M059J (cell line): ENCODE measurements at regions not wholly inside any gene's neighbourhood (a gene's known extent, or its start where the extent isn't known, plus 50 kb on each side); places are given as distances from the start of the nearest gene placed in this dataset.

ENCODE experiments used
- DNase-seq: peaks from one replicate; pipeline ENCODE4 v3.0.0-alpha.2; 2012; ENCODE audit warnings: low read depth

GRCh38 chr4:36812149-36812548 lies 432.4 kb upstream of the NWD2 start:
- no peak for DNase-seq

GRCh38 chr4:36815536-36815935 lies 429.0 kb upstream of the NWD2 start:
- no peak for DNase-seq

- peak; percentile 5 for DNase-seq
Measured at GRCh38 chr4:36823199-36823967, 421.2 kb upstream of the NWD2 start.

DNA sequence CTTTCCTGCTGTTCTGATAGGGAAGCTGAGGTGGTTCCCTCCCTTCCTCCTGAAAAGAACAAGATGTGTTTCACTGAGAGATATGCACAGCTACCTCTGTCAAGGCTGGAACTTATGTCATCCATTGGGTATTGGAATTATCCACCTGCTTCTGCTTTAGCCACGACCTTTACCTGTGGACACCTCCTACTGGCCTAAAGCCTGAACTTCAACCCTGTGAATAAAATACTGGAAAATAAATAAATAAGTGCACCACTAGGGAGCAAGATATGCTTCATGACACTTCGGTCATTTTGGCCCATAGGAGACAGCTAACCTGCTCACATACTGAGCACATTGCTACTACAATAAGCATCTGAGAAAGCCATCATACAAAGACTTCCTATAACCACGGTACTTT lies 419.9 kb upstream of the NWD2 start:
- DNase-seq = no peak

- no peak for DNase-seq
Measured at GRCh38 chr4:36835246-36835645, 409.3 kb upstream of the NWD2 start.

GRCh38 chr4:36841583-36842326 lies 402.8 kb upstream of the NWD2 start:
- DNase-seq = peak; percentile 22

DNA sequence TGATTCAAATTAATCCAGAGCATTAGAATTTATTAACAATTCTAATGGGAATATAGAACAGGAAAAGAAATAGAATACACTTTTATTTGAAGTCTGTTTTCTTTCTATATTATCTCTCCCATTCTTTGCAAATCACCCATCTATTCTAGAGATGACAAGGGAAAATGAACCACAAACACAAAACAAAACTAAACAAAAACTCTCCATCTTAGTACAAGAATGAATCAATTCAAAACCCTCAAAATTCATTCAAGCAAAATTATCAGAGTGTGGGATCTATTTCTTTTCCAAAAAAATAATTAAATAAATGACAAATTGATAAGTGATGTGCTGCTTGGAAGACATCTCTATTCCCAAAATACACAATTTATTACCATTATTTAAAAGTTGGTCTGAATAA lies 400.1 kb upstream of the NWD2 start:
- no peak for DNase-seq

DNA sequence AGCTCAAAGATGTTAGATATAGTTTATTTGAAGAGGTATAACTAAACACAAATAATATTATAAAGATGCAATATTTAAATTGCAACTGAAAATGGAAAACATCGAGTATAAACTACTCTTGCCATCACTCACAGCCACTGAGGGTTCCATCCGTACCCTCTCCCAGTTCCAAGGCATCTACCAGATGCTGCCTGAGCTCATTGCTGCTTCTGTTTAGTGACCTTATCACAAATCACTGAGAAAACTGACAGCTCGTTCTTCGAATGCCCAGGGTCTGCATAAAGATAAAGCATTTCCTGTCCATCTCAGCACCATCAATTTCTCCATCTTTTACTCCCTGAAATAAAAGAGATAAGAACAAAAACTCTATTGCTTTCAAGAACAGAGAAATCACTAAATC lies 391.7 kb upstream of the NWD2 start:
- no peak for DNase-seq

- DNase-seq = no peak
Measured at GRCh38 chr4:36854554-36854953, 390.0 kb upstream of the NWD2 start.

DNA sequence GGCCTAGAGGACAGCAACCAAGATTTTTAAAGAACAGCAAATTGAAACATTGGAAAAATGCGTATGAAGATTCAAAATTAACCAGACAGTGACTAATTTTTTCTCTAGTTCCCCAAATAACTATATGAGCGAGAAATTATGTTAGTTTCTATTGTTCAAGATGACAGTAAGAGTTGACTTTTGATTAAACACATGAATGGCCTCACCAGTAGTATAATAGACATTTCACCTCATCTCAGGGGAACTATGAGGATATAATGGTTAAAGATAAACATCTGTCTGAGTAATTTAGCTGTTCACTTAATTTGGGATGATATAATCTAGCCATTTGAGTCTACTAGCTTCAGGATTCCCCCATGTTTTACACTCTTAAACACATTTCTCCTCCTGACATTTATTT lies 380.9 kb upstream of the NWD2 start:
- DNase-seq = no peak

DNA sequence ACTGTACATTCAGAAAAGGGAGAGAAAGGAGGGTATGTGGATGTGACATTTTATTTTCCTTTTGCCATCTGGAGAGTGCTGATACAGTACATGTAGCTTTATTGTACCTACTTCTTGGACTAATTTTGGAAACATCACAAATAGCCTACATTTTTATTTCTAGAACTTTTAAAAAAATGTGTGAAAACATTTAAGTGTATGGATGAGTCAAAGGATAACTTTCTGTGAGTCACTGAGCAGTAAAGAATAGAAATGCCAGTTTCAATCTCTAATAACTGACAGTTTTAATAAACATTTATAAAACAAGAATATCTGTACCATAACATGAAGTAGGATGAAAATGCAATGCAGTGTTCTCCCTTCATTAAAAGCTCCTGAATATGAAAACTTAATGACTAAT lies 374.4 kb upstream of the NWD2 start:
- DNase-seq = no peak

GRCh38 chr4:36872679-36873078 lies 371.9 kb upstream of the NWD2 start:
- DNase-seq = no peak

GRCh38 chr4:36884151-36884550 lies 360.4 kb upstream of the NWD2 start:
- DNase-seq = no peak

DNA sequence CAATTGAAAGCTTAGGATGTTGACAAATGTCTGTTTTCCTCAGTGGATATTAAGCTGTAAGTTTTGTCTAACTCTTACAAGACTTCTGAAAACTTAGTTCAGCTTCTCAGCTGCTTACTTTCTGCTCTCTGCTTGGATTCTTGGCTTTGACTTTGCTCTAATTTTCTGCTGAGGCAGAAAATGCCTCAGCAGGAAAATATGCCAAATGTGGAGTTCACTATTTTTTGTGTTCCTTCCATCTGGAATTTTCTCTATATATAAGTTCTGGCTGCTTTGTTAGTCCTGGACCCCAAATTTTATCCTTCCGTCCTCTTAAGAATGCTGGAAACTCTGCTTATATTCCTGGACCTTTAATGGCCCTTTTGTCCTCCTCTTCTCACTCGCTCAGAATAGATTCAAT lies 352.6 kb upstream of the NWD2 start:
- DNase-seq = no peak

DNA sequence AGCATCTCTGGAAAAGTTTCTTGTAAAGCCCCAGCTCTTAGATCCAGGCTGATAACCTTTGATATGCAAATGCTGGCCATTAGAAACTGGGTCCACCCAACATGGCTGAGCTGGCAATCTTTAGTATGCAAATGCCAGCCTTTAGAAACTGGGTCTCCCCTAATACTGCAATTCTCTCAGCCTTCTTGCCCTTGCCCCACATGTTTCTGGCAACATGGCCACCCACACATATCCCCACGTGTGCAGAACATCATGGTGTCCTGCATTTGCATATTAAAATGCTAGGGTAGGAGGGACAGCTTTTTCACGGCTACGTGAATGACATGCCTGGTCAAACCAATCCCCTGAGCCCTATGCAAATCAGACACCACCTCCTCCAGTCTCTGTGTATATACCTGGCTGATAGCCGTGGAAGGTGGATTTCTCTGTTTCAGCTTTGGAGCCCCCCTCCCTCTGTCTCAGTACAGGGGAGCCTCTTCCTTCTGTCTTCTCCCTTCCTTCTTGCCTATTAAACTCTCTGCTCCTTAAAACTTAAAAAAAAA lies 344.0 kb upstream of the NWD2 start:
- DNase-seq = no peak

DNA sequence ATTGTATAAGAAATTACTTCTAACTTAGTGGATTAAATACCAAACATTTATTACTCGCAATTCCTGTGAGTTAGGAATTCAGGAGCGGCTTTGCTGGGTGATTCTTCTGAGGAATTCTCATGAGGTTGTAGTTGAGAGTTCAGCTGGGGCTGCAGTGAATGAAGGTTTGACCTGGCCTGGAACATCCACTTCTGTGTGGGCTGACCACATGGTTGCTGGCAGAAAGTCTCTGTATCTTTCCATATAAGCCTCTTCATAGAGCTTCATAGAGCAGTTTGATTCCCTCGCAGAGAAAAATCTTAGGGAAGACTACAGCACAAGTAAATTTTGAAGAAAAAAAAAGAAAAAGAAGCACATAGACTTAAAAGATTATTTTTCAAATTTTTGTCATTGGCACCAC lies 339.7 kb upstream of the NWD2 start:
- DNase-seq = no peak

DNA sequence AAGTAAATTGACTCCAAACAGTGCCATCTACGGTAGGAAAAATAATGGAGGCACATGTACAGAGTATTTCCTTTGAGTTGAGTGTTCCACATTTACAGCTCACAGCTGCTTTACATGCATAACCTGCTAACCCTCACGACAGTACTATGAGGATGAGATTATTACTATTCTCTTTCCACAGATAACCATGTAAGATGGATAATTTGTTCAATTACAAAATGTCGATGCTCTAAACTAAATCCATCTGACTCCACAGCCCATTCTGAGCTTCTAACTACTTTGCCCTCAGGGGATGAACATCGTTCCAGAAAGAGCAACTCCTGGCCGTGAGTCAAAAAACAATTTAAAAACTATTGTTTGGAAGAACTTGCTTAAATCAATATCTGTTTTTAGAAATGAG lies 330.4 kb upstream of the NWD2 start:
- no peak for DNase-seq

GRCh38 chr4:36915717-36916116 lies 328.8 kb upstream of the NWD2 start:
- DNase-seq = no peak

- no peak for DNase-seq
Measured at GRCh38 chr4:36917413-36917812, 327.1 kb upstream of the NWD2 start.

- no peak for DNase-seq
Measured at GRCh38 chr4:36919721-36920120, 324.8 kb upstream of the NWD2 start.

- no peak for DNase-seq
Measured at GRCh38 chr4:36921476-36922216, 322.9 kb upstream of the NWD2 start.

GRCh38 chr4:36930562-36931111 lies 313.9 kb upstream of the NWD2 start:
- no peak for DNase-seq
